Right lobe of liver (tissue), 4 donors: ENCODE measurements at regions not wholly inside any gene's neighbourhood (a gene's known extent, or its start where the extent isn't known, plus 50 kb on each side); places are given as distances from the start of the nearest gene placed in this dataset.

Source experiments
- POLR2A ChIP-seq: fragments of 450-650 bp; IDR thresholded peaks from one replicate; pipeline ENCODE4 v1.6.1; 2017; ENCODE audit warnings: antibody characterized with exemption, mild to moderate bottlenecking
- TF ChIP-seq, protein P1 (sequence below), 4 donors: fragments of 200-600 bp in 3 of 4; fragments of 450-650 bp in 1 of 4; IDR thresholded peaks; one replicate each; pipeline versions ENCODE4 v1.5.1 to v1.8.0; 2016 to 2022; ENCODE audit warnings: antibody characterized with exemption in 4 of 4, mild to moderate bottlenecking in 2 of 4
- donor health status: DM: no; HTN: no; CAD: no.
- donor health status: DM: no; HTN: no; CAD: no.
- donor health status: DM: no; HTN: yes; CAD: no.

- no peak for TF ChIP-seq POLR2A
- TF ChIP-seq, protein P1, sequence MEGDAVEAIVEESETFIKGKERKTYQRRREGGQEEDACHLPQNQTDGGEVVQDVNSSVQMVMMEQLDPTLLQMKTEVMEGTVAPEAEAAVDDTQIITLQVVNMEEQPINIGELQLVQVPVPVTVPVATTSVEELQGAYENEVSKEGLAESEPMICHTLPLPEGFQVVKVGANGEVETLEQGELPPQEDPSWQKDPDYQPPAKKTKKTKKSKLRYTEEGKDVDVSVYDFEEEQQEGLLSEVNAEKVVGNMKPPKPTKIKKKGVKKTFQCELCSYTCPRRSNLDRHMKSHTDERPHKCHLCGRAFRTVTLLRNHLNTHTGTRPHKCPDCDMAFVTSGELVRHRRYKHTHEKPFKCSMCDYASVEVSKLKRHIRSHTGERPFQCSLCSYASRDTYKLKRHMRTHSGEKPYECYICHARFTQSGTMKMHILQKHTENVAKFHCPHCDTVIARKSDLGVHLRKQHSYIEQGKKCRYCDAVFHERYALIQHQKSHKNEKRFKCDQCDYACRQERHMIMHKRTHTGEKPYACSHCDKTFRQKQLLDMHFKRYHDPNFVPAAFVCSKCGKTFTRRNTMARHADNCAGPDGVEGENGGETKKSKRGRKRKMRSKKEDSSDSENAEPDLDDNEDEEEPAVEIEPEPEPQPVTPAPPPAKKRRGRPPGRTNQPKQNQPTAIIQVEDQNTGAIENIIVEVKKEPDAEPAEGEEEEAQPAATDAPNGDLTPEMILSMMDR (IDR thresholded peaks at IDR 0.05): no peak
These were observed 284.4 kb upstream of the IGFBP3 start for GRCh38 chr7:46205478-46205877.
